GM12878 (cell line): ENCODE measurements at regions not wholly inside any gene's neighbourhood (a gene's known extent, or its start where the extent isn't known, plus 50 kb on each side); places are given as distances from the start of the nearest gene placed in this dataset.

Experiments
- ATAC-seq: fragments of 200-7000 bp; cut with Tn5 transposase; 3 replicates; pipeline ENCODE4 v1.9.1; 2020; ENCODE audit warnings: mild to moderate bottlenecking, moderate library complexity
- BruUV-seq: library from RNA; stranded (reverse); fragments of 400-500 nt; replicated peaks from 2 replicates; lab custom pipeline; 2021; lab: Mats Ljungman, UMichigan
- CTCF ChIA-PET: fragments of 300-600 bp; sonication (Branson Sonifier 250); formaldehyde crosslinking; extraction: SDS; loops from one replicate; lab custom pipeline; 2021; ENCODE audit warnings: inconsistent platforms; lab: Yijun Ruan, JAX
- POLR2A ChIA-PET: fragments of 350-600 bp; formaldehyde crosslinking; extraction: SDS; loops from one replicate; lab custom pipeline; 2021; ENCODE audit warnings: inconsistent platforms; lab: Charles Lee
- RAD21 ChIA-PET: fragments of 300-600 bp; sonication (Branson Sonifier 250); formaldehyde crosslinking; loops from one replicate; lab custom pipeline; 2023; ENCODE audit warnings: antibody characterized with exemption; ENCODE audit not compliant: unreplicated experiment; lab: Charles Lee
- SMC1A ChIA-PET: fragments of 300-600 bp; sonication (Branson Sonifier 250); formaldehyde crosslinking; loops from one replicate; lab custom pipeline; 2023; ENCODE audit not compliant: unreplicated experiment, uncharacterized antibody; lab: Charles Lee
- DNase-seq: peaks from one replicate; pipeline ENCODE4 v3.0.0-alpha.2; 2011; ENCODE audit warnings: low read depth, low spot score
- FAIRE-seq: peaks from 3 replicates; lab custom pipeline; 2011; peaks lifted over from hg19 to GRCh38; lab: Jason Lieb, UNC
- H2AFZ ChIP-seq: 2 replicates; pipeline ENCODE4 v1.6.0; 2011; ENCODE audit warnings: low read depth, low read length, control low read depth; ENCODE audit not compliant: control insufficient read depth
- H3K27ac ChIP-seq: 2 replicates; pipeline ENCODE4 v1.5.1; 2011; ENCODE audit warnings: control low read depth; ENCODE audit not compliant: control insufficient read depth, insufficient read depth
- H3K27me3 ChIP-seq, 2 experiments: replicated peaks in 1 of 2; 2 replicates each; pipeline versions ENCODE4 v1.6.0 to v1.6.1; 2011; ENCODE audit warnings: low read length in 1 of 2; ENCODE audit not compliant: control insufficient read depth in 2 of 2, insufficient read depth in 2 of 2
- H3K36me3 ChIP-seq, 2 experiments: 2 replicates each; pipeline ENCODE4 v1.5.1; 2011; ENCODE audit warnings: low read length in 1 of 2; ENCODE audit not compliant: control insufficient read depth in 2 of 2, insufficient read depth in 2 of 2
- H3K4me1 ChIP-seq: 2 replicates; pipeline ENCODE4 v1.6.1; 2011; ENCODE audit warnings: mild to moderate bottlenecking, low read length, moderate library complexity, mixed read lengths; ENCODE audit not compliant: control insufficient read depth, insufficient read depth
- H3K4me2 ChIP-seq: 2 replicates; pipeline ENCODE4 v1.6.0; 2011; ENCODE audit warnings: control low read depth; ENCODE audit not compliant: control insufficient read depth, insufficient read depth
- H3K4me3 ChIP-seq: fragments of 200-600 bp; sonication (generic); 2 replicates; pipeline ENCODE4 v1.5.1; 2016
- H3K79me2 ChIP-seq: 2 replicates; pipeline ENCODE4 v1.6.0; 2011; ENCODE audit warnings: low read length; ENCODE audit not compliant: control insufficient read depth, insufficient read depth
- H3K9ac ChIP-seq: 2 replicates; pipeline ENCODE4 v1.8.0; 2011; ENCODE audit warnings: low read length, control low read depth, mixed read lengths; ENCODE audit not compliant: control insufficient read depth, insufficient read depth
- H3K9me3 ChIP-seq: replicated peaks from 3 replicates; pipeline ENCODE4 v1.5.1; 2011; ENCODE audit warnings: mild to moderate bottlenecking, low read length; ENCODE audit not compliant: control insufficient read depth, insufficient read depth
- H4K20me1 ChIP-seq: 2 replicates; pipeline ENCODE4 v1.6.0; 2011; ENCODE audit not compliant: control insufficient read depth, insufficient read depth
- BRCA1 ChIP-seq: IDR thresholded peaks from 2 replicates; pipeline ENCODE4 v1.6.1; 2011; ENCODE audit warnings: low read depth, low read length, improper control_type of control experiment
- NFYA ChIP-seq: IDR thresholded peaks from 2 replicates; pipeline ENCODE4 v1.6.1; 2011; ENCODE audit warnings: low read depth, mild to moderate bottlenecking, low read length, improper control_type of control experiment, borderline replicate concordance
- PRDM15 ChIP-seq: fragments of 450-650 bp; formaldehyde crosslinking; IDR thresholded peaks from 2 replicates; pipeline ENCODE4 v1.4.0; 2020; ENCODE audit warnings: mild to moderate bottlenecking, moderate library complexity
- ZNF24 ChIP-seq: fragments of 450-650 bp; IDR thresholded peaks from 2 replicates; pipeline ENCODE4 v1.6.1; 2017; ENCODE audit warnings: antibody characterized with exemption, mild to moderate bottlenecking
- WGBS: methylation state at CpG from one replicate; pipeline ENCODE4 v1.1.6; 2016; ENCODE audit warnings: low lambda C conversion rate; ENCODE audit not compliant: insufficient replicate concordance, insufficient coverage; ENCODE audit errors: missing lambda C conversion rate; 5-methylcytosine and 5-hydroxymethylcytosine counted together
- in situ Hi-C: fragments of 300-500 bp; cut with MboI; formaldehyde crosslinking; loops from 9 replicates; pipeline ENCODE4 v1.14.3; 2018; ENCODE audit warnings: mixed read lengths
- intact Hi-C: fragments of 100-400 bp; cut with micrococcal nuclease; formaldehyde crosslinking; loops from one replicate; pipeline ENCODE4 v1.14.2; 2022; ENCODE audit not compliant: unreplicated experiment

- TF ChIP-seq PRDM15 (CRISPR knock-in tag) (no peak), ZNF24 (no peak)
Observed at GRCh38 chr6:10221178-10221577, 193.7 kb downstream of the TFAP2A start (continued).

- ChIA-PET POLR2A (no interaction called here), CTCF (no interaction called here), RAD21 (no interaction called here), SMC1A (no interaction called here)
- H3K4me2 ChIP-seq: no peak overlapping the region
- no peak overlapping the region for H3K4me3 ChIP-seq
- 0% methylated on average over 2 of the region's 2 CpGs for WGBS
- TF ChIP-seq NFYA: no peak
- TF ChIP-seq BRCA1: no peak
- no peaks in the 10 kb centered on the region for H3K79me2 ChIP-seq
- DNase-seq (no peak), ATAC-seq (no peak), FAIRE-seq (no peak)
- intact Hi-C loops: no loop called here
- no peaks in the 10 kb centered on the region for H3K36me3 ChIP-seq
- H3K27me3 ChIP-seq: no peaks in the 10 kb centered on the region; a peak in 1 of 4 replicates
- no peak overlapping the region for H2AFZ ChIP-seq
- H3K27ac ChIP-seq: no peak overlapping the region
- no peaks in the 10 kb centered on the region for H4K20me1 ChIP-seq
- no peak overlapping the region for H3K9ac ChIP-seq
- no TSS peak for BruUV-seq
- H3K4me1 ChIP-seq: no peaks in the 10 kb centered on the region
- H3K9me3 ChIP-seq: no peaks in the 10 kb centered on the region
- in situ Hi-C loops: no loop called here
Observed at GRCh38 chr6:10219510-10219909, 195.4 kb downstream of the TFAP2A start.
